Esophagus squamous epithelium (tissue), 5 donors: ENCODE measurements at regions not wholly inside any gene's neighbourhood (a gene's known extent, or its start where the extent isn't known, plus 50 kb on each side); places are given as distances from the start of the nearest gene placed in this dataset.

Experiments used
- DNase-seq: peaks from one replicate; lab custom pipeline; 2025; lab: John Stamatoyannopoulos, UW
- H3K27ac ChIP-seq, 4 donors: fragments of 200-600 bp; sonication (generic); one replicate each; pipeline ENCODE4 v1.5.1; 2016 to 2019; ENCODE audit warnings: mild to moderate bottlenecking in 1 of 4
- H3K27me3 ChIP-seq, 4 donors: fragments of 200-600 bp; sonication (generic); 1 replicate in 3 of 4; 2 replicates in 1 of 4; pipeline versions ENCODE4 v1.5.1 to v1.6.0; 2017 to 2021; ENCODE audit warnings: antibody characterized with exemption in 1 of 4
- H3K36me3 ChIP-seq, 3 donors: fragments of 200-600 bp; sonication (generic); one replicate each; pipeline ENCODE4 v1.5.1; 2016 to 2019
- H3K4me1 ChIP-seq, 3 donors: fragments of 200-600 bp; sonication (generic); one replicate each; pipeline ENCODE4 v1.5.1; 2017 to 2019
- H3K4me3 ChIP-seq, 4 donors: fragments of 200-600 bp; sonication (generic); 1 replicate in 3 of 4; 2 replicates in 1 of 4; pipeline ENCODE4 v1.5.1; 2016 to 2019; ENCODE audit warnings: mild to moderate bottlenecking in 2 of 4, moderate library complexity in 1 of 4
- H3K9me3 ChIP-seq, 3 donors: fragments of 200-600 bp; sonication (generic); one replicate each; pipeline ENCODE4 v1.5.1; 2016 to 2019
- POLR2A ChIP-seq, 4 donors: fragments of 450-650 bp; IDR thresholded peaks; one replicate each; pipeline ENCODE4 v1.6.1; 2017; ENCODE audit warnings: antibody characterized with exemption in 4 of 4, mild to moderate bottlenecking in 4 of 4, moderate library complexity in 3 of 4
- WGBS, 2 donors: methylation state at CpG; one replicate each; pipeline ENCODE4 v1.1.5; 2018; 5-methylcytosine and 5-hydroxymethylcytosine counted together
- intact Hi-C: fragments of 100-400 bp; cut with DNase I; formaldehyde crosslinking; loops from one replicate; pipeline ENCODE4 v1.15.0; 2022
- TF ChIP-seq, protein P1 (sequence below), 6 experiments: fragments of 450-650 bp in 4 of 6; fragments of 200-600 bp in 2 of 6; sonication (generic) in 2 of 6; IDR thresholded peaks; one replicate each; pipeline ENCODE4 v1.5.1; 2016 to 2019; ENCODE audit warnings: antibody characterized with exemption in 6 of 6, mild to moderate bottlenecking in 4 of 6, moderate library complexity in 4 of 6
- donor health status: DM: yes; HTN: yes; CAD: no.

DNA sequence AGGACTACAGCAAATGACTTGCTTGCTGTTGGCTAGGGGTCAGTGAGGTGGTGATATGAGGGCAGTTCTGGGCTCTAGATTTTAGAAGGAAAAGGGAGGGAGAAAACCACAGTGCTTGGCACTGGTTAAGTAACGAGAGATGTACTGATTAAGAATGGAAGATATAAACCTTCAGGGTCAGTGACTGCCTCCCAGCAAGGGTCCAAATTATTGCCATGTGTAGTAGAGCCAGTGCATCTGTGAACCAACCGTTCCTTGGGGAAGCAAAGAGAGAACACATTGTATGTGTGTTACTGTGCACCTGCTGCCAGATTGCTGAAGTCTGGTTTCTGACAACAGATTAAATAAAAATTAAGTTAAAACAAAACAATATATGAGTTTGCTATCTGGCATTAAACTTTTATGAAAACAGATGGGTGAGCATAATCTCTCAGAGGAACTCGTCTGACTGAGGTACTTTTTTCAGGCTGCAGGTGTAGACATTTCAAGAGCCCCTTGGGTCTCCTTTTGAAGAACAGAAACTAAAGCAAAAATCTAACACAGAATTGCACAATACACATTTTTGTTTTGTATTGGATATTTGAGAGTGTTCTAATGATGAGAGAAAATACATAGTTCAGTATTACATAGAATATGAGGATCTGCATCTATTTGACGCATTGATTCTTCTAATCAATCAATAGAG, 1120.6 kb downstream of the SORCS3 start:
- H3K4me1 ChIP-seq, result no peaks in the 10 kb centered on the region
- intact Hi-C loops, result no loop called here
- no peak overlapping the region for H3K27ac ChIP-seq
- 58 to 72% methylated on average over 4 of the region's 4 CpGs for WGBS, 2 donors
- no peak overlapping the region for H3K4me3 ChIP-seq
- TF ChIP-seq, protein P1, sequence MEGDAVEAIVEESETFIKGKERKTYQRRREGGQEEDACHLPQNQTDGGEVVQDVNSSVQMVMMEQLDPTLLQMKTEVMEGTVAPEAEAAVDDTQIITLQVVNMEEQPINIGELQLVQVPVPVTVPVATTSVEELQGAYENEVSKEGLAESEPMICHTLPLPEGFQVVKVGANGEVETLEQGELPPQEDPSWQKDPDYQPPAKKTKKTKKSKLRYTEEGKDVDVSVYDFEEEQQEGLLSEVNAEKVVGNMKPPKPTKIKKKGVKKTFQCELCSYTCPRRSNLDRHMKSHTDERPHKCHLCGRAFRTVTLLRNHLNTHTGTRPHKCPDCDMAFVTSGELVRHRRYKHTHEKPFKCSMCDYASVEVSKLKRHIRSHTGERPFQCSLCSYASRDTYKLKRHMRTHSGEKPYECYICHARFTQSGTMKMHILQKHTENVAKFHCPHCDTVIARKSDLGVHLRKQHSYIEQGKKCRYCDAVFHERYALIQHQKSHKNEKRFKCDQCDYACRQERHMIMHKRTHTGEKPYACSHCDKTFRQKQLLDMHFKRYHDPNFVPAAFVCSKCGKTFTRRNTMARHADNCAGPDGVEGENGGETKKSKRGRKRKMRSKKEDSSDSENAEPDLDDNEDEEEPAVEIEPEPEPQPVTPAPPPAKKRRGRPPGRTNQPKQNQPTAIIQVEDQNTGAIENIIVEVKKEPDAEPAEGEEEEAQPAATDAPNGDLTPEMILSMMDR (IDR thresholded peaks at IDR 0.05), result no peak
- no peak for DNase-seq
- H3K27me3 ChIP-seq, result no peaks in the 10 kb centered on the region
- H3K36me3 ChIP-seq, result no peaks in the 10 kb centered on the region
- H3K9me3 ChIP-seq, result no peaks in the 10 kb centered on the region

DNA sequence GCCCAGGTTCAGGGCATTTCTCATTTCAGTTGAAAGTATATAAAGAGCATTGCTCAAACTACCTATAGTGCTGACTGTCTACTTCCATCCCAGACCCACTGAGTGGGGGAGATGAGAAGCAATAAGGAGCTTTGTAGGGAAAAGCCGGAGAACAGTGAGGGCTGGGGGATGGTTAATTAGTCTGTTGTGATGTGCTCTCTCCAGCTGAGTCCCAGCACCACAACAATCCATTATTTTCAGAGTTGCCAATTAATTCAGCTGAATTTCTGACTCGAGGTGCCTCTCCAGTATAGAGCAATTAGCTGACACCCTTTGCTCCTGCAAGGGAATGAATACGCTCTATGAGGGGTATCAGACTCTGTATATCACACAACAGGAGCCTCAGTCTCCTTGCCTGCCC, 1118.6 kb downstream of the SORCS3 start:
- Histone ChIP-seq H3K36me3 (no peaks in the 10 kb centered on the region), H3K27me3 (no peaks in the 10 kb centered on the region), H3K27ac (no peak overlapping the region), H3K9me3 (no peaks in the 10 kb centered on the region), H3K4me1 (no peaks in the 10 kb centered on the region), H3K4me3 (no peak overlapping the region)
- intact Hi-C loops, result no loop called here
- 45 to 49% methylated on average over 1 to 3 of the region's 3 CpGs for WGBS, 2 donors
- DNase-seq, result no peak
- no peak for TF ChIP-seq POLR2A (IDR thresholded peaks at IDR 0.05)
- TF ChIP-seq, protein P1 (IDR thresholded peaks at IDR 0.05), result no peak

DNA sequence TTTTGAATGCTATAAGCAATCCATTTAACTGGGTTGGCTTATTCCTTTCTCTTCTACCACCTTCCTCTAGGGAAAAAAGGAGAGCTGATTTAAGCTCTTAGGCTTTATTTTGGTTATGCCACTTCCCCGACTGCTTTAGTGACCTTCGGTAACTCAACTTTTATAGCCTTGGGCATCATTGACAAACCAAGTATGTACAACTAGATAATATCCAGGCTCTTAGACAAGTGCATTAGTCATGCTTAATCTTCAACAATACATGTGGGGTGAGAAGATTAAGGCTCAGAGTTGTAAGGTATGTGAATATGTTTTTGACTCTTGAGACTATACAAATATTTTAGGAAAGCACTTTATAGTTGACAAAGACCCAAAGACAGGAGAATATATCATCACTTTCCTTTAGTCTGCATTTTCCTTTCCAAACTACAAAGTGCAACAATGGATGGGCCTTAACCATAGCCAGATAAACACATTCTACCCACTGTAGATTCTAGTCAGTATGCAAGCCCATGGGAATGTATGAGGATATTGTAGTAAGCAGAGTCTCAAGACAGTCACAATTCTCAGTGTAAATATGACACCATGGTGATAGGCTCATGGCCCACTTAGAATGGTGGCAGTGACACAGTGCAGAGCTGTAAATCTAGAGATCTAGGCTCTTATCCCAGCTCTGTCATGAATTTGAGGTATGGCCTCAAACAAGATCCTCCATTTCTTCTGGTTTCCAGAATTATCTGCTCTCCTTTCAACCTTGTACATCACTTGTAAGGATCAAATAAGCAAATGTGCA, 1117.3 kb downstream of the SORCS3 start:
- DNase-seq, result no peak
- H3K27me3 ChIP-seq, result no peaks in the 10 kb centered on the region
- TF ChIP-seq, protein P1 (IDR thresholded peaks at IDR 0.05), result no peak
- TF ChIP-seq POLR2A (IDR thresholded peaks at IDR 0.05), result no peak
- H3K4me3 ChIP-seq, result no peak overlapping the region
- H3K9me3 ChIP-seq, result no peaks in the 10 kb centered on the region
- intact Hi-C loops, result no loop called here
- H3K4me1 ChIP-seq, result no peaks in the 10 kb centered on the region
- no peak overlapping the region for H3K27ac ChIP-seq
- WGBS, 2 donors, result 44 to 80% methylated on average over 2 of the region's 2 CpGs
- no peaks in the 10 kb centered on the region for H3K36me3 ChIP-seq

DNA sequence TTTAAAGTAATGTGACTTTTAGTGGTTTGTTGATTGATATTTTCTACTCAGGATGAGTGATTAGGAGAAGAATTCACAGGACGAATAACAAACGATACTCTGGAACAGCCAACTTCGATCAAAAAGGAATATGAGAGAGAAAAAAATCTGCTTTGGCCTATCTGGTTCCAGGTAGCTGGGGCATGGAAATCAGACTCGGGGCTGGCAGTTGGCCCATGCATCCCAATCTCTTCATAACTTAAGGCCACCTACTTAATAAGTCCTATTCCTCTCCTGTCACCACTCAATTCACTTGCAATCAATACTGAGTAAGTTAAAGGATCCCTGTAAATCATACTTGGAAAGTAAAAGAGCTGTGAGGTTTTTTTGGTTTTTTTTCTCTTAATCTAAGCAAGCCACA, 1116.2 kb downstream of the SORCS3 start:
- 38 to 46% methylated on average over 4 of the region's 4 CpGs for WGBS, 2 donors
- H3K27ac ChIP-seq, result no peak overlapping the region
- H3K9me3 ChIP-seq, result no peaks in the 10 kb centered on the region
- TF ChIP-seq POLR2A (IDR thresholded peaks at IDR 0.05), result no peak
- TF ChIP-seq, protein P1 (IDR thresholded peaks at IDR 0.05), result no peak
- H3K4me1 ChIP-seq, result no peaks in the 10 kb centered on the region
- H3K36me3 ChIP-seq, result no peaks in the 10 kb centered on the region
- H3K4me3 ChIP-seq, result no peak overlapping the region
- no peak for DNase-seq
- intact Hi-C loops, result no loop called here
- H3K27me3 ChIP-seq, result no peaks in the 10 kb centered on the region

DNA sequence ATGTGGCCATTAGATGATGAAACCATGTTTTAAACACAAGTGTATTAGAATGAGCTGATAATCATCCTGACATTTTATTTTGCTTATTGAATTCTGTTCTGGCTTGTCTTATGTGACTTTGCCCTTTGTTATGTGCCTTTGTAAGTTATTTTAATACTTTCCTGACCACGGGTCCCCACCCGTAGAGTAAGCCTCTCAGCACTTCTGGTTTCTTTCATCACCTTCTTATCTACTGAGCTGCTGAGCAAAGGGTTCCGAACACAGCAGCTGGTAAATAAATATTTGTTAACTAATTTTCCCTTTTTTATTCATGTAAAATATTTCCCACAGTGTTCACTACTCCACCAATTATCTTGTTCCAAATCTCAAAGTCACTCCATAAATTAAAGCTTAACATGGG, 1115.3 kb downstream of the SORCS3 start:
- H3K27me3 ChIP-seq, result no peaks in the 10 kb centered on the region
- H3K36me3 ChIP-seq, result no peaks in the 10 kb centered on the region
- 40 to 44% methylated on average over 3 of the region's 3 CpGs for WGBS, 2 donors
- DNase-seq, result no peak
- intact Hi-C loops, result no loop called here
- no peak for TF ChIP-seq POLR2A (IDR thresholded peaks at IDR 0.05)
- TF ChIP-seq, protein P1 (IDR thresholded peaks at IDR 0.05), result no peak
- H3K27ac ChIP-seq, result no peak overlapping the region
- no peak overlapping the region for H3K4me3 ChIP-seq
- H3K9me3 ChIP-seq, result no peaks in the 10 kb centered on the region
- no peaks in the 10 kb centered on the region for H3K4me1 ChIP-seq
